K562 (cell line): ENCODE measurements at regions not wholly inside any gene's neighbourhood (a gene's known extent, or its start where the extent isn't known, plus 50 kb on each side); places are given as distances from the start of the nearest gene placed in this dataset.

Experiments
- ATAC-seq: fragments of 200-7000 bp; cut with Tn5 transposase; 3 replicates; pipeline ENCODE4 v1.9.1; 2020; ENCODE audit warnings: moderate library complexity
- BruUV-seq: library from RNA; stranded (reverse); fragments of 400-500 nt; replicated peaks from 2 replicates; lab custom pipeline; 2021; lab: Mats Ljungman, UMichigan
- CTCF ChIA-PET: fragments of 300-600 bp; formaldehyde crosslinking; extraction: SDS; loops from one replicate; lab custom pipeline; 2021; ENCODE audit warnings: low intra/inter-chr PET ratio; lab: Yijun Ruan, JAX
- POLR2A ChIA-PET: fragments of 300-600, 350-650 bp; sonication (Branson Sonifier 250); formaldehyde crosslinking; extraction: SDS; loops from one replicate; lab custom pipeline; 2021; ENCODE audit warnings: antibody characterized with exemption, inconsistent platforms; lab: Yijun Ruan, JAX
- DNase-seq, 4 experiments: peaks; one replicate each; pipeline versions ENCODE4 v3.0.0 to v3.0.0-alpha.2; 2011 to 2018; ENCODE audit warnings: low spot score in 3 of 4, mixed read lengths in 3 of 4; ENCODE audit errors: extremely low read depth in 1 of 4
- FAIRE-seq: peaks from 2 replicates; lab custom pipeline; 2011; peaks lifted over from hg19 to GRCh38; lab: Jason Lieb, UNC
- H2AFZ ChIP-seq: 2 replicates; pipeline ENCODE4 v1.6.0; 2011; ENCODE audit warnings: low read depth, low read length, control low read depth, inconsistent platforms
- H3K27ac ChIP-seq: fragments of 200-600 bp; 3 replicates; pipeline ENCODE4 v1.8.0; 2011; ENCODE audit warnings: low read depth, mild to moderate bottlenecking, control low read depth, inconsistent platforms, low read length, moderate library complexity, mixed read lengths; ENCODE audit errors: extremely low read depth
- H3K27me3 ChIP-seq, 2 experiments: fragments of 300-600 bp in 1 of 2; 2 replicates in 1 of 2; 3 replicates in 1 of 2; pipeline versions ENCODE4 v1.6.0 to v1.8.0; 2011; ENCODE audit warnings: inconsistent platforms in 2 of 2, low read length in 2 of 2, mild to moderate bottlenecking in 1 of 2, mixed read lengths in 1 of 2, moderate library complexity in 1 of 2; ENCODE audit not compliant: control insufficient read depth in 2 of 2, insufficient read depth in 2 of 2
- H3K36me3 ChIP-seq: fragments of 300-600 bp; 3 replicates; pipeline ENCODE4 v1.8.0; 2011; ENCODE audit warnings: mild to moderate bottlenecking, low read length, inconsistent platforms; ENCODE audit not compliant: control insufficient read depth, insufficient read depth
- H3K4me1 ChIP-seq, 2 experiments: fragments of 200-600 bp in 1 of 2; replicated peaks in 1 of 2; 2 replicates in 1 of 2; 3 replicates in 1 of 2; pipeline versions ENCODE4 v1.5.1 to v1.8.0; 2011; ENCODE audit warnings: inconsistent platforms in 2 of 2, low read length in 2 of 2, mild to moderate bottlenecking in 1 of 2, mixed read lengths in 1 of 2, moderate library complexity in 1 of 2; ENCODE audit not compliant: control insufficient read depth in 2 of 2, insufficient read depth in 2 of 2
- H3K4me2 ChIP-seq: 2 replicates; pipeline ENCODE4 v1.6.1; 2011; ENCODE audit warnings: low read length, control low read depth, inconsistent platforms, mixed read lengths; ENCODE audit not compliant: insufficient read depth
- H3K4me3 ChIP-seq: fragments of 200-600 bp; sonication (generic), shearing (Covaris generic); 2 replicates; pipeline ENCODE4 v1.5.1; 2016; ENCODE audit warnings: control low read depth, inconsistent platforms
- H3K79me2 ChIP-seq: fragments of 200-600 bp; 3 replicates; pipeline ENCODE4 v1.8.0; 2011; ENCODE audit warnings: low read length, inconsistent platforms; ENCODE audit not compliant: control insufficient read depth, insufficient read depth
- H3K9ac ChIP-seq, 2 experiments: 2 replicates each; pipeline versions ENCODE4 v1.6.0 to v1.6.1; 2011; ENCODE audit warnings: low read depth in 2 of 2, low read length in 2 of 2, control low read depth in 1 of 2, inconsistent platforms in 1 of 2, mild to moderate bottlenecking in 1 of 2, mixed read lengths in 1 of 2; ENCODE audit not compliant: insufficient read depth in 1 of 2
- H3K9me1 ChIP-seq: one replicate; pipeline ENCODE4 v1.6.0; 2011; ENCODE audit warnings: inconsistent platforms, mild to moderate bottlenecking, low read length, moderate library complexity; ENCODE audit not compliant: control insufficient read depth, insufficient read depth
- H3K9me3 ChIP-seq: replicated peaks from 2 replicates; pipeline ENCODE4 v1.5.1; 2011; ENCODE audit warnings: low read depth, low read length, inconsistent platforms; ENCODE audit not compliant: control insufficient read depth, insufficient read depth
- H4K20me1 ChIP-seq: replicated peaks from 2 replicates; pipeline ENCODE4 v1.6.1; 2011; ENCODE audit warnings: low read length, inconsistent platforms, mixed read lengths; ENCODE audit not compliant: control insufficient read depth, insufficient read depth
- CHD2 ChIP-seq: IDR thresholded peaks from 2 replicates; pipeline ENCODE4 v1.6.1; 2011; ENCODE audit warnings: low read depth, low read length
- CREB1 ChIP-seq, 2 experiments: sonication (generic) in 1 of 2; formaldehyde crosslinking in 1 of 2; IDR thresholded peaks; 2 replicates each; pipeline versions ENCODE4 v1.6.1 to v1.8.0; 2012 to 2022; ENCODE audit warnings: inconsistent platforms in 1 of 2, mild to moderate bottlenecking in 1 of 2, missing genetic modification reagents in 1 of 2, moderate library complexity in 1 of 2
- DMBX1 ChIP-seq: fragments of 250-450 bp; sonication (Bioruptor Pico); IDR thresholded peaks from 2 replicates; pipeline ENCODE4 v1.8.0; 2022; ENCODE audit warnings: inconsistent platforms, mild to moderate bottlenecking, moderate library complexity, borderline replicate concordance
- ETV1 ChIP-seq: fragments of 450-650 bp; conservative IDR thresholded peaks from 2 replicates; pipeline ENCODE4 v1.6.1; 2016; ENCODE audit warnings: missing genetic modification characterization, control low read depth, low read depth, missing compliant biosample characterization
- FOSL1 ChIP-seq: fragments of 200-800 bp; sonication (Bioruptor generic); conservative IDR thresholded peaks from 2 replicates; pipeline ENCODE4 v1.6.1; 2016; ENCODE audit warnings: missing genetic modification characterization, missing compliant biosample characterization
- GATA2 ChIP-seq: sonication (generic); formaldehyde crosslinking; IDR thresholded peaks from 2 replicates; pipeline ENCODE4 v1.4.0; 2020; ENCODE audit warnings: mild to moderate bottlenecking, missing genetic modification reagents
- NFIX ChIP-seq: fragments of 250-450 bp; sonication (Bioruptor Pico); IDR thresholded peaks from 2 replicates; pipeline ENCODE4 v1.4.0; 2020; ENCODE audit warnings: low read depth, mild to moderate bottlenecking, moderate library complexity
- RFX1 ChIP-seq: fragments of 450-650 bp; IDR thresholded peaks from 2 replicates; pipeline ENCODE4 v1.6.1; 2016; ENCODE audit warnings: mild to moderate bottlenecking, moderate library complexity
- XRCC3 ChIP-seq: fragments of 450-650 bp; IDR thresholded peaks from 2 replicates; pipeline ENCODE4 v1.6.1; 2017; ENCODE audit warnings: mild to moderate bottlenecking, moderate library complexity
- ZFPM2 ChIP-seq: fragments of 250-450 bp; sonication (Bioruptor Pico); IDR thresholded peaks from 2 replicates; pipeline ENCODE4 v1.5.1; 2022; ENCODE audit warnings: mild to moderate bottlenecking
- ZNF695 ChIP-seq: fragments of 450-650 bp; formaldehyde crosslinking; IDR thresholded peaks from 2 replicates; pipeline ENCODE4 v1.4.0; 2020; ENCODE audit warnings: mild to moderate bottlenecking, moderate library complexity
- ZNF766 ChIP-seq: fragments of 200-800 bp; sonication (Bioruptor generic); conservative IDR thresholded peaks from 2 replicates; pipeline ENCODE4 v1.6.1; 2016; ENCODE audit warnings: missing genetic modification characterization, missing compliant biosample characterization
- WGBS: fragments of 100-300 bp; shearing (Covaris generic); methylation state at CpG from one replicate; pipeline ENCODE4 v1.1.6; 2016; ENCODE audit warnings: low coverage, mixed read lengths; ENCODE audit not compliant: insufficient coverage; ENCODE audit errors: missing lambda C conversion rate; 5-methylcytosine and 5-hydroxymethylcytosine counted together
- in situ Hi-C: fragments of 300-500 bp; cut with MboI; formaldehyde crosslinking; loops from 4 replicates; pipeline ENCODE4 v1.15.0; 2018; ENCODE audit warnings: inconsistent platforms, mixed read lengths
- intact Hi-C: fragments of 100-400 bp; cut with micrococcal nuclease; formaldehyde crosslinking; loops from 2 replicates; pipeline ENCODE4 v1.14.2; 2022
- TF ChIP-seq, protein P1 (sequence below): fragments of 250-450 bp; sonication (Bioruptor Pico); IDR thresholded peaks from 2 replicates; pipeline ENCODE4 v1.4.0; 2020; ENCODE audit warnings: mild to moderate bottlenecking, moderate library complexity, borderline replicate concordance

DNA sequence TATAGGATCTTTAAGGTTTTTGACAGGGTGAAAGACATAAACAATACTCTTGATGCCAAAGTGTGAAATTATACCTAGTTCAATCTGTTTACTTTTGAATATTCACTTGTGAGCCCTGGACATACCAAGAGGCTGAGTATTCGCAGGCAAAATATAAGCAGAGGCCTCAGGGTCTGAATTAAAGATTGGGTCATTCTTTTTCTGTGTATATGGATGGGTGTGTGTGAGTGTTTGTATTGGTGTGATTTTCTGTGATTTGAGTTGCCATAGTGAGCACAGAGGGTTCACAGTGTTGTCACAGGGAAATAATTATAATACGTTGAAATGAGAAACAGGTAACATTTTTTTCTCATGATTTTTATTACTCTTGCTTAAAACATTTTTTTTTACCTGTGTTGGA, 770.7 kb upstream of the ALCAM start:
- no peaks in the 10 kb centered on the region for H3K9me3 ChIP-seq
- H2AFZ ChIP-seq: no peak overlapping the region
- H3K9me1 ChIP-seq: no peaks in the 10 kb centered on the region
- no peaks in the 10 kb centered on the region for H3K27me3 ChIP-seq
- FAIRE-seq: no peak
- no peak overlapping the region for H3K27ac ChIP-seq
- H3K9ac ChIP-seq: no peak overlapping the region
- H3K79me2 ChIP-seq: no peaks in the 10 kb centered on the region
- in situ Hi-C loops: no loop called here
- POLR2A ChIA-PET: no interaction called here
- H3K36me3 ChIP-seq: no peaks in the 10 kb centered on the region
- H3K4me2 ChIP-seq: no peak overlapping the region
- H4K20me1 ChIP-seq: no peaks in the 10 kb centered on the region
- intact Hi-C loops: no loop called here
- WGBS: 0% methylated on average over 2 of the region's 2 CpGs
- H3K4me1 ChIP-seq: no peaks in the 10 kb centered on the region
- no peak for ATAC-seq
- no peak for DNase-seq
- no TSS peak for BruUV-seq
- CTCF ChIA-PET: no interaction called here
- no peak overlapping the region for H3K4me3 ChIP-seq
- TF ChIP-seq RFX1: no peak
- TF ChIP-seq CHD2: no peak
- no peak for TF ChIP-seq GATA2 (CRISPR knock-in tag)
- TF ChIP-seq DMBX1 (CRISPR knock-in tag): no peak
- TF ChIP-seq, protein P1, sequence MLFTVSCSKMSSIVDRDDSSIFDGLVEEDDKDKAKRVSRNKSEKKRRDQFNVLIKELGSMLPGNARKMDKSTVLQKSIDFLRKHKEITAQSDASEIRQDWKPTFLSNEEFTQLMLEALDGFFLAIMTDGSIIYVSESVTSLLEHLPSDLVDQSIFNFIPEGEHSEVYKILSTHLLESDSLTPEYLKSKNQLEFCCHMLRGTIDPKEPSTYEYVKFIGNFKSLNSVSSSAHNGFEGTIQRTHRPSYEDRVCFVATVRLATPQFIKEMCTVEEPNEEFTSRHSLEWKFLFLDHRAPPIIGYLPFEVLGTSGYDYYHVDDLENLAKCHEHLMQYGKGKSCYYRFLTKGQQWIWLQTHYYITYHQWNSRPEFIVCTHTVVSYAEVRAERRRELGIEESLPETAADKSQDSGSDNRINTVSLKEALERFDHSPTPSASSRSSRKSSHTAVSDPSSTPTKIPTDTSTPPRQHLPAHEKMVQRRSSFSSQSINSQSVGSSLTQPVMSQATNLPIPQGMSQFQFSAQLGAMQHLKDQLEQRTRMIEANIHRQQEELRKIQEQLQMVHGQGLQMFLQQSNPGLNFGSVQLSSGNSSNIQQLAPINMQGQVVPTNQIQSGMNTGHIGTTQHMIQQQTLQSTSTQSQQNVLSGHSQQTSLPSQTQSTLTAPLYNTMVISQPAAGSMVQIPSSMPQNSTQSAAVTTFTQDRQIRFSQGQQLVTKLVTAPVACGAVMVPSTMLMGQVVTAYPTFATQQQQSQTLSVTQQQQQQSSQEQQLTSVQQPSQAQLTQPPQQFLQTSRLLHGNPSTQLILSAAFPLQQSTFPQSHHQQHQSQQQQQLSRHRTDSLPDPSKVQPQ: no peak
- no peak for TF ChIP-seq ETV1 (tag)
- TF ChIP-seq ZNF766 (CRISPR knock-in tag): no peak
- no peak for TF ChIP-seq FOSL1 (tag)
- no peak for TF ChIP-seq ZNF695 (CRISPR knock-in tag)
- no peak for TF ChIP-seq ZFPM2
- TF ChIP-seq NFIX: no peak
- no peak for TF ChIP-seq CREB1 (IDR thresholded peaks at IDR 0.05)
- no peak for TF ChIP-seq CREB1 (CRISPR knock-in tag; IDR thresholded peaks at IDR 0.05)
- no peak for TF ChIP-seq XRCC3
